ENCODE measurements at regions not wholly inside any gene's neighbourhood (a gene's known extent, or its start where the extent isn't known, plus 50 kb on each side); places are given as distances from the start of the nearest gene placed in this dataset.

- Histone ChIP-seq H3K27me3 (ENCODE audit: control insufficient read depth, insufficient read depth, low read length) (no peaks in the 10 kb centered on the region), H3K4me3 (ENCODE audit: low read depth, low read length) (no peak overlapping the region), H3K36me3 (ENCODE audit: control insufficient read depth, insufficient read depth, low read length) (no peaks in the 10 kb centered on the region)
- DNase-seq (ENCODE audit: low read depth), result no peak
- TF ChIP-seq, protein P1, sequence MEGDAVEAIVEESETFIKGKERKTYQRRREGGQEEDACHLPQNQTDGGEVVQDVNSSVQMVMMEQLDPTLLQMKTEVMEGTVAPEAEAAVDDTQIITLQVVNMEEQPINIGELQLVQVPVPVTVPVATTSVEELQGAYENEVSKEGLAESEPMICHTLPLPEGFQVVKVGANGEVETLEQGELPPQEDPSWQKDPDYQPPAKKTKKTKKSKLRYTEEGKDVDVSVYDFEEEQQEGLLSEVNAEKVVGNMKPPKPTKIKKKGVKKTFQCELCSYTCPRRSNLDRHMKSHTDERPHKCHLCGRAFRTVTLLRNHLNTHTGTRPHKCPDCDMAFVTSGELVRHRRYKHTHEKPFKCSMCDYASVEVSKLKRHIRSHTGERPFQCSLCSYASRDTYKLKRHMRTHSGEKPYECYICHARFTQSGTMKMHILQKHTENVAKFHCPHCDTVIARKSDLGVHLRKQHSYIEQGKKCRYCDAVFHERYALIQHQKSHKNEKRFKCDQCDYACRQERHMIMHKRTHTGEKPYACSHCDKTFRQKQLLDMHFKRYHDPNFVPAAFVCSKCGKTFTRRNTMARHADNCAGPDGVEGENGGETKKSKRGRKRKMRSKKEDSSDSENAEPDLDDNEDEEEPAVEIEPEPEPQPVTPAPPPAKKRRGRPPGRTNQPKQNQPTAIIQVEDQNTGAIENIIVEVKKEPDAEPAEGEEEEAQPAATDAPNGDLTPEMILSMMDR (IDR thresholded peaks at IDR 0.05; ENCODE audit: insufficient read depth, low read depth, low read length), result no peak
- POLR2A ChIA-PET, result interaction anchor here (0.7 kb wide), 1 partner anchor 374 kb away, joined by 4 read pairs; no protein-coding TSS in a partner anchor
- CTCF ChIA-PET, result interaction anchor here (0.9 kb wide), 1 partner anchor 16 kb away, joined by 3 read pairs; no protein-coding TSS in a partner anchor
Measured at GRCh38 chr9:115230924-115231515, 113.1 kb upstream of the TNC start.

DNA sequence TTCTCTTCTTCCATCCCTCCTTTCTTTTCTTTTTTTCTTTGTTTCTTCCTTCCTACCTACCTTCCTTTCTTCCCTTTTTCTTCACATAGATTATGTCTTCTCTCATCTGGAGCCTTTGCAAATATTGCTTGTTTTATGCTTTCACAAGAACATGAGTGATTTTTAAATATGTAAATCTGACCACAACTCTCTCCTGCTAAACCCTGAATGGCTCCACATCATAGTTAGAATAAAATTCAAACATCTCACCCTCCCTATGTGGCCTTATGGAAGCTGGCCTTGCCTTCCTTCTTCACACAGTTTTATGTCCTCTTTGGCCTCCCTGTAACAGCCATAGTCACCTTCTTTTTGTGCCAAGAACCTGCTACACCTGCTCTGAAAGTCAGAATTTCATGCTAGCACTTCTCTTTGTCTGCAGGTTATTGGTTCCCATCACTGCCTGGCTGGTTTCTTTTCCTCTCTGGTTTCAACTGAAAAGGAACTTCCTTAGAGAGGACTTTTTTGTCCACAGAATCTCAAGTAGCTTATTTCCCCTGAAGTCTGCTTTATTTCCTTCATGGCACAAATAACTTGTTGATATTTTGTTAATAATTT is 114.3 kb upstream of the TNC start:
- no peaks in the 10 kb centered on the region for H3K36me3 ChIP-seq (ENCODE audit: control insufficient read depth, insufficient read depth, low read length)
- no peaks in the 10 kb centered on the region for H3K27me3 ChIP-seq (ENCODE audit: control insufficient read depth, insufficient read depth, low read length)
- POLR2A ChIA-PET, result interaction anchor here (0.7 kb wide), 1 partner anchor 188 kb away, joined by 3 read pairs; no protein-coding TSS in a partner anchor
- H3K4me3 ChIP-seq (ENCODE audit: low read depth, low read length), result no peak overlapping the region
- TF ChIP-seq, protein P1 (IDR thresholded peaks at IDR 0.05; ENCODE audit: insufficient read depth, low read depth, low read length), result no peak
- DNase-seq (ENCODE audit: low read depth), result no peak
- CTCF ChIA-PET, result interaction anchor here (1.1 to 2.4 kb wide), 4 partner anchors 10 to 290 kb away, joined by 3 to 8 read pairs (median 6); no protein-coding TSS in a partner anchor

DNA sequence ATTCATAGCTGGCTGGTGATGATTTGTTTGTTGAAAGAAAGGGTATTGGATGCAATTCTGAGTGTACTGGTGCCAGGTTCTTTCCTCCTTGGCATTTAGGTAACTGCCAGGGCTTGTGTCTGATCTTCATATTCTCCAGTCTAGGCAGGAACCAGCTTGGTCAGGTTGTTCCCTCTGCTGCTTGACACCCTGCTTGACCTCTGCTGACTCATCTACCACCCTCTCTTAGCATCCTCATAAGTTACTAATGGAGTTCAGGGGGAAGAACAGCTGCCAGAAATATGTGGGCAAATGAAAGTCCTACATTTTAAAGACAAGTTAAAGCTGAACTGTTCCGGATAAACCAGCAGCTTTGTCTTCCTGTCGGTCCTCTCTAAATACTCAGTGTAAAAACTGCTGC is 116.1 kb upstream of the TNC start:
- peak; percentile 74 for DNase-seq (ENCODE audit: low read depth)
- H3K27me3 ChIP-seq (ENCODE audit: control insufficient read depth, insufficient read depth, low read length), result no peaks in the 10 kb centered on the region
- TF ChIP-seq, protein P1 (IDR thresholded peaks at IDR 0.05; ENCODE audit: insufficient read depth, low read depth, low read length), result no peak
- H3K4me3 ChIP-seq (ENCODE audit: low read depth, low read length), result no peak overlapping the region
- POLR2A ChIA-PET, result interaction anchor here (0.8 kb wide), 1 partner anchor 157 kb away, joined by 3 read pairs; no protein-coding TSS in a partner anchor
- CTCF ChIA-PET, result interaction anchor here (1.5 to 2.4 kb wide), 3 partner anchors 12 to 25 kb away, joined by 4 to 8 read pairs (median 7); no protein-coding TSS in a partner anchor
- no peaks in the 10 kb centered on the region for H3K36me3 ChIP-seq (ENCODE audit: control insufficient read depth, insufficient read depth, low read length)

DNA sequence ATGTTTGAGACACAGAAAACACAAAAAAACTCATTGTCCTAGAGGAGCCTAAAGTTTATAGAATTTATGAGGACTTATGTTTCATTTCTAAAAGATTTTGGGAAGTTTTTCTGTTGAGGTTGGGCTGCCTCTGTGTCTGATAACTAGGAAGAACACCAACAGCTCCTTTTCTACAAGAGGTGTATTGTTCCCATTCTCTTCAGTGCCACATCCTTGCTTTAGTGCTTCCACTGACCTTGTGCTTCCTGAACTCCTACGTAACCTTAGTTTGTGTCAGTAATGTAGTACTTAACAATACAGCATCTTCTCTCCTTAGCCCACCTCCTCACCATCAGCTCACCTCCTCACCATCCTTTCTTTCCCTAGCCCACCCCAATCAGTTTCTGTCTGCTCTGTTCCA is 117.3 kb upstream of the TNC start:
- POLR2A ChIA-PET, result no interaction called here
- Histone ChIP-seq H3K36me3 (ENCODE audit: control insufficient read depth, insufficient read depth, low read length) (no peaks in the 10 kb centered on the region), H3K4me3 (ENCODE audit: low read depth, low read length) (no peak overlapping the region), H3K27me3 (ENCODE audit: control insufficient read depth, insufficient read depth, low read length) (no peaks in the 10 kb centered on the region; the same call in 1 of the 2 replicates)
- no peak for DNase-seq (ENCODE audit: low read depth)
- CTCF ChIA-PET, result no interaction called here
- TF ChIP-seq, protein P1 (IDR thresholded peaks at IDR 0.05; ENCODE audit: insufficient read depth, low read depth, low read length), result no peak

GRCh38 chr9:115237385-115237998 is 119.5 kb upstream of the TNC start:
- no peak for DNase-seq (ENCODE audit: low read depth)
- H3K4me3 ChIP-seq (ENCODE audit: low read depth, low read length), result no peak overlapping the region

More at GRCh38 chr9:115237385-115237998, 119.5 kb upstream of the TNC start:
- ChIA-PET POLR2A (no interaction called here), CTCF (interaction anchor here (0.9 kb wide), 1 partner anchor 9 kb away, joined by 3 read pairs; no protein-coding TSS in a partner anchor)
- Histone ChIP-seq H3K27me3 (ENCODE audit: control insufficient read depth, insufficient read depth, low read length) (no peaks in the 10 kb centered on the region; the same call in 1 of the 2 replicates), H3K36me3 (ENCODE audit: control insufficient read depth, insufficient read depth, low read length) (no peaks in the 10 kb centered on the region)
- TF ChIP-seq, protein P1 (IDR thresholded peaks at IDR 0.05; ENCODE audit: insufficient read depth, low read depth, low read length), result no peak
